ENCODE measurements at regions not wholly inside any gene's neighbourhood (a gene's known extent, or its start where the extent isn't known, plus 50 kb on each side); places are given as distances from the start of the nearest gene placed in this dataset.
"Not testable (repeated sequence)": the region's sequence is repeated elsewhere in the genome, so short reads cannot be mapped to it uniquely, and the experiment has no call there.

- H3K36me3 ChIP-seq; DNase-seq; H3K4me3 ChIP-seq; H3K4me1 ChIP-seq; H3K27me3 ChIP-seq; intact Hi-C loops (cut with DNase I); H3K9me3 ChIP-seq; H3K27ac ChIP-seq: not testable (repeated sequence)
- WGBS, 2 donors, result no CpG with 5 or more reads among the region's 7 CpGs
Measured at GRCh38 chr2:87151835-87152493, 130.3 kb upstream of the PLGLB1 start.

- H3K4me1 ChIP-seq; intact Hi-C loops (cut with DNase I); DNase-seq; H3K27ac ChIP-seq; H3K4me3 ChIP-seq; H3K27me3 ChIP-seq; H3K36me3 ChIP-seq; H3K9me3 ChIP-seq: not testable (repeated sequence)
- WGBS, 2 donors, result 71 to 89% methylated on average over 2 of the region's 2 CpGs
Measured at GRCh38 chr2:87174454-87174853, 152.8 kb upstream of the PLGLB1 start.

GRCh38 chr2:87183373-87183772 is 161.7 kb upstream of the PLGLB1 start:
- H3K4me1 ChIP-seq; H3K27ac ChIP-seq; intact Hi-C loops (cut with DNase I); H3K9me3 ChIP-seq; H3K36me3 ChIP-seq; H3K4me3 ChIP-seq; DNase-seq; H3K27me3 ChIP-seq: not testable (repeated sequence)
- no CpG with 5 or more reads among the region's 5 CpGs for WGBS, 2 donors

GRCh38 chr2:87184260-87184659 is 162.6 kb upstream of the PLGLB1 start:
- H3K9me3 ChIP-seq; H3K4me1 ChIP-seq; H3K27ac ChIP-seq; H3K27me3 ChIP-seq; H3K36me3 ChIP-seq; H3K4me3 ChIP-seq; intact Hi-C loops (cut with DNase I); DNase-seq: not testable (repeated sequence)
- WGBS, 2 donors, result 83 to 96% methylated on average over 2 of the region's 3 CpGs

GRCh38 chr2:87189214-87189613 is 167.6 kb upstream of the PLGLB1 start:
- H3K4me3 ChIP-seq; H3K27me3 ChIP-seq; H3K4me1 ChIP-seq; DNase-seq; H3K36me3 ChIP-seq; H3K9me3 ChIP-seq; H3K27ac ChIP-seq; intact Hi-C loops (cut with DNase I): not testable (repeated sequence)
- 86 to 100% methylated on average over 1 of the region's 3 CpGs for WGBS, 2 donors

GRCh38 chr2:87193336-87193735 is 171.7 kb upstream of the PLGLB1 start:
- 28 to 65% methylated on average over 2 of the region's 7 CpGs for WGBS, 2 donors
- H3K4me3 ChIP-seq; H3K27ac ChIP-seq; H3K27me3 ChIP-seq; DNase-seq; H3K4me1 ChIP-seq; H3K9me3 ChIP-seq; intact Hi-C loops (cut with DNase I); H3K36me3 ChIP-seq: not testable (repeated sequence)

GRCh38 chr2:87194254-87194999 is 172.8 kb upstream of the PLGLB1 start:
- H3K27ac ChIP-seq; H3K36me3 ChIP-seq; H3K9me3 ChIP-seq; intact Hi-C loops (cut with DNase I); DNase-seq; H3K4me3 ChIP-seq; H3K4me1 ChIP-seq; H3K27me3 ChIP-seq: not testable (repeated sequence)
- 71 to 96% methylated on average over 1 of the region's 2 CpGs for WGBS, 2 donors

GRCh38 chr2:87196720-87197388 is 175.2 kb upstream of the PLGLB1 start:
- H3K4me3 ChIP-seq; H3K27me3 ChIP-seq; H3K9me3 ChIP-seq; H3K27ac ChIP-seq; intact Hi-C loops (cut with DNase I); DNase-seq; H3K36me3 ChIP-seq; H3K4me1 ChIP-seq: not testable (repeated sequence)
- WGBS, 2 donors, result 95 to 97% methylated on average over 1 of the region's 3 CpGs

GRCh38 chr2:87198422-87198821 is 176.8 kb upstream of the PLGLB1 start:
- 15 to 72% methylated on average over 2 of the region's 2 CpGs for whole genome bisulfite sequencing, 2 donors
- H3K36me3 ChIP-seq, result not testable (repeated sequence)

GRCh38 chr2:87199228-87199627 is 177.6 kb upstream of the PLGLB1 start:
- H3K27ac ChIP-seq; H3K27me3 ChIP-seq; H3K36me3 ChIP-seq; intact Hi-C loops (cut with DNase I); H3K4me3 ChIP-seq; H3K4me1 ChIP-seq; DNase-seq; H3K9me3 ChIP-seq: not testable (repeated sequence)
- WGBS, 2 donors, result 86 to 100% methylated on average over 1 to 4 of the region's 9 CpGs

More at GRCh38 chr2:87198422-87198821, 176.8 kb upstream of the PLGLB1 start:
- H3K27ac ChIP-seq; H3K4me1 ChIP-seq; H3K9me3 ChIP-seq; H3K27me3 ChIP-seq; intact Hi-C loops (cut with DNase I); DNase-seq; H3K4me3 ChIP-seq: not testable (repeated sequence)

GRCh38 chr2:87204569-87205147 is 183.0 kb upstream of the PLGLB1 start:
- H3K36me3 ChIP-seq; H3K4me3 ChIP-seq; H3K27ac ChIP-seq; intact Hi-C loops (cut with DNase I); H3K27me3 ChIP-seq; DNase-seq; H3K4me1 ChIP-seq; H3K9me3 ChIP-seq: not testable (repeated sequence)
- WGBS, 2 donors, result 90 to 96% methylated on average over 4 of the region's 8 CpGs

GRCh38 chr2:87212938-87213337 is 191.3 kb upstream of the PLGLB1 start:
- H3K27me3 ChIP-seq; H3K4me1 ChIP-seq; H3K36me3 ChIP-seq; H3K9me3 ChIP-seq; intact Hi-C loops (cut with DNase I); H3K27ac ChIP-seq; DNase-seq; H3K4me3 ChIP-seq: not testable (repeated sequence)
- 81 to 82% methylated on average over 2 of the region's 3 CpGs for WGBS, 2 donors

- H3K9me3 ChIP-seq; H3K4me3 ChIP-seq; H3K27me3 ChIP-seq; H3K27ac ChIP-seq; H3K36me3 ChIP-seq; H3K4me1 ChIP-seq; intact Hi-C loops (cut with DNase I); DNase-seq: not testable (repeated sequence)
- 62 to 79% methylated on average over 2 of the region's 4 CpGs for WGBS, 2 donors
Measured at GRCh38 chr2:87217005-87217404, 195.4 kb upstream of the PLGLB1 start.
